Peyer's patch (tissue), 4 donors: ENCODE measurements at regions not wholly inside any gene's neighbourhood (a gene's known extent, or its start where the extent isn't known, plus 50 kb on each side); places are given as distances from the start of the nearest gene placed in this dataset.

ENCODE experiments used
- CTCF ChIP-seq, 6 experiments: fragments of 450-650 bp in 4 of 6; fragments of 200-600 bp in 2 of 6; sonication (generic) in 1 of 6; IDR thresholded peaks; one replicate each; pipeline ENCODE4 v1.5.1; 2017 to 2019; ENCODE audit warnings: antibody characterized with exemption in 6 of 6, mild to moderate bottlenecking in 3 of 6, moderate library complexity in 1 of 6
- POLR2A ChIP-seq, 2 donors: fragments of 450-650 bp; IDR thresholded peaks; one replicate each; pipeline ENCODE4 v1.5.1; 2017; ENCODE audit warnings: antibody characterized with exemption in 2 of 2, mild to moderate bottlenecking in 2 of 2, moderate library complexity in 2 of 2

GRCh38 chr13:57491318-57491717 lies 140.2 kb upstream of the PCDH17 start:
- TF ChIP-seq CTCF (IDR thresholded peaks at IDR 0.05) (no peak), POLR2A (IDR thresholded peaks at IDR 0.05) (no peak)
